BJ (cell line): ENCODE measurements at regions not wholly inside any gene's neighbourhood (a gene's known extent, or its start where the extent isn't known, plus 50 kb on each side); places are given as distances from the start of the nearest gene placed in this dataset.

Experiments
- CTCF ChIA-PET: fragments of 350-600 bp; formaldehyde crosslinking; extraction: SDS; loops from one replicate; lab custom pipeline; 2021; ENCODE audit warnings: antibody characterized with exemption, inconsistent platforms; lab: Yijun Ruan, JAX
- POLR2A ChIA-PET: fragments of 300-600 bp; sonication (Branson Sonifier 250); formaldehyde crosslinking; extraction: SDS; loops from one replicate; lab custom pipeline; 2021; ENCODE audit warnings: antibody characterized with exemption; lab: Charles Lee
- DNase-seq: peaks from one replicate; pipeline ENCODE4 v3.0.0-alpha.2; 2011; ENCODE audit warnings: low read depth
- H3K27me3 ChIP-seq: 2 replicates; pipeline ENCODE4 v1.6.0; 2011; ENCODE audit warnings: low read length; ENCODE audit not compliant: control insufficient read depth, insufficient read depth
- H3K36me3 ChIP-seq: 2 replicates; pipeline ENCODE4 v1.5.1; 2011; ENCODE audit warnings: low read length; ENCODE audit not compliant: control insufficient read depth, insufficient read depth
- H3K4me3 ChIP-seq: 2 replicates; pipeline ENCODE4 v1.5.1; 2011; ENCODE audit warnings: low read depth, mild to moderate bottlenecking, control low read depth, low read length
- TF ChIP-seq, protein P1 (sequence below): IDR thresholded peaks from 2 replicates; pipeline ENCODE4 v1.5.1; 2011; ENCODE audit warnings: low read depth, mild to moderate bottlenecking, control low read depth, inconsistent platforms, low read length, moderate library complexity; ENCODE audit not compliant: insufficient read depth

DNA sequence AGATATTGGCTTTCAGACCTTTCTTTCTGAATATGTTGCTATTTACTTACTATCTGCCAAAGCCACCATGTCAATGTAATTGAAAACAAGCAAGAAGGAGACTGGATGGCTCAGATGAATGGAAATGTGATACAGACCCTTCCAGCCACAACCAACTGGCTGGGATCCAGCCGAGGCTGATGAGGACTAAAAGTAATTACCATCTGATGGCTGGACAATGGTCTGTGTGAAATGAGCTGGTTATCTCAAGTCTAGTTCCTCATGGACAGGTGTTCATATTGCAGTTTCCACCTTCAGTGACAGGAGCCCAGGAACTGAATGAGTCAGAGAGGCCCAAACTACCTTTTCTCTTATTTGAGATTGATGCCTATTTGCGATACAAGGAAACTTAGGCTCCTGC is 267.5 kb downstream of the GATA3 start:
- POLR2A ChIA-PET, result no interaction called here
- no peak for DNase-seq
- CTCF ChIA-PET, result no interaction called here
- Histone ChIP-seq H3K36me3 (no peaks in the 10 kb centered on the region), H3K27me3 (no peaks in the 10 kb centered on the region), H3K4me3 (no peak overlapping the region)
- TF ChIP-seq, protein P1, sequence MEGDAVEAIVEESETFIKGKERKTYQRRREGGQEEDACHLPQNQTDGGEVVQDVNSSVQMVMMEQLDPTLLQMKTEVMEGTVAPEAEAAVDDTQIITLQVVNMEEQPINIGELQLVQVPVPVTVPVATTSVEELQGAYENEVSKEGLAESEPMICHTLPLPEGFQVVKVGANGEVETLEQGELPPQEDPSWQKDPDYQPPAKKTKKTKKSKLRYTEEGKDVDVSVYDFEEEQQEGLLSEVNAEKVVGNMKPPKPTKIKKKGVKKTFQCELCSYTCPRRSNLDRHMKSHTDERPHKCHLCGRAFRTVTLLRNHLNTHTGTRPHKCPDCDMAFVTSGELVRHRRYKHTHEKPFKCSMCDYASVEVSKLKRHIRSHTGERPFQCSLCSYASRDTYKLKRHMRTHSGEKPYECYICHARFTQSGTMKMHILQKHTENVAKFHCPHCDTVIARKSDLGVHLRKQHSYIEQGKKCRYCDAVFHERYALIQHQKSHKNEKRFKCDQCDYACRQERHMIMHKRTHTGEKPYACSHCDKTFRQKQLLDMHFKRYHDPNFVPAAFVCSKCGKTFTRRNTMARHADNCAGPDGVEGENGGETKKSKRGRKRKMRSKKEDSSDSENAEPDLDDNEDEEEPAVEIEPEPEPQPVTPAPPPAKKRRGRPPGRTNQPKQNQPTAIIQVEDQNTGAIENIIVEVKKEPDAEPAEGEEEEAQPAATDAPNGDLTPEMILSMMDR, result no peak

DNA sequence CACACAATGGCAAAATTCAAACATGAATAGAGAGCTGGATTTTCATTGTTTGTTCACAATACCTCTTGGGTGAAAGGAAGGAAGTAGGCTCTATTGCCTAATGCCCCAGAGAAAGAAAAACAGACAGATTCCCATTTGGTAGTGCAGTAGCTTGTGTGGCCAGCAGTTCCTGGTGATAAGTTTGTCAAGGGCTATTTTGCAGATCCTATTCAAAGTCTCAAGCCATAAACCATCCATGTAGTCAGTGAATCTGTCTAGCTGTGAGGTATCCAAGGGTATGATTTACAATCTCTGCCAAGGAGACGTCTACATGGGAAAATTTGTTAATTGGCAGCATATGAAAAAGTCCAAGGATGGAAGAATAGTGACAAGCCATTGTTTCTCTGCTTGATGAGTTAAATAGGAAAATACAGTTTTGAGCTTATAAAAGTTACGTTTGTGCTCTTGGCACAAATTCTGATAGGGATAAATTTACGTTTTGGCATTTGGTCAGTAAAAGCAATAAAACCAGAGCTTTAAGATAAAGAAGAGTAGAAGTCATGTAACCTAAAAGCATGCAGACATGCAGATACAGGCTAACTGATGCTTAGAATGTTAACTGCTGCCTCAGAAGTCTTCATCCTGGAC is 269.1 kb downstream of the GATA3 start:
- Histone ChIP-seq H3K27me3 (no peaks in the 10 kb centered on the region), H3K36me3 (no peaks in the 10 kb centered on the region), H3K4me3 (no peak overlapping the region)
- no peak for DNase-seq
- ChIA-PET CTCF (no interaction called here), POLR2A (no interaction called here)
- TF ChIP-seq, protein P1, result no peak

DNA sequence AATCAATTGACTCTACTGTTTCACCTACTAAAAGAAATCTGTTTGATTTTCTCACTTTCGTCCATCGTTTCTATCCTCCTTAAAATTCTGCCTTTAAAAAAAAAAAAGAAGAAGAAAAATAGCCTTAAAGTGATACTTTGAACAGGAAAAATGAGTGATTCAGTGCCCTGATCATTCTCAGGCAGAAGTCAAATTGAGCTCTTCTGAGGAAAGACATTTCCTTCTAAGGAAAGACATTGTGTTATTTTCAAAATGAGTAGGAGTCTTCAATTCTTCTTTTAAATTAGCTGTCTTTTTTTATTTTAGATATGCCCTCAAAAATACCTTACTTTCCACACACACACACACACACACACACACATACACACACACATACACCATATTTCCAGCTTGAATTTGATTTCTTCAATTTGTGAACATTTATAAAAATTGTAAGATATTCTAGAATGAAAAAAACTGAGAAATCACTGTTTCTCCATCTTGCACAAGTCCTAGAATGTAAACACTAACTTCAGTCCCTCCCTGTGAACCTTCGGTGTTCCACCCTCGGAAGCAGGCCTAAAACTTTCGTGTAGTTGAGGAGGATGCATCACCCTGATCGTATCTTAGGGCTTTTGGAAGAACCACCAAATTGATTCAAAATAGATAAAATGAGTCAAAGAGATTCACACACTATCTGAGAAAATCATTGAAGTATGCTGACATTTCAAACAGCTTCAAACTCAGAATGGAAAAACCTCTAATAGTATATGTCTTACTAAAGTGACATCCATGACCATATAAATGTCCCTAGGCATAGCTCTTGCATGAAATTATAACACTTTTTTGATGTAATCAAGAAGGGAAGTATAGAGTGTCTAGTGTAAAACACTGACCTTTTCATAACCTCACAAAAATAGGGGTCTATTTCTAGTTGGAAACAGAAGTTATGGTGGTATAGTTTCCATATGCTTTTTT is 270.8 kb downstream of the GATA3 start:
- POLR2A ChIA-PET, result no interaction called here
- no peaks in the 10 kb centered on the region for H3K36me3 ChIP-seq
- no peaks in the 10 kb centered on the region for H3K27me3 ChIP-seq
- DNase-seq, result no peak
- CTCF ChIA-PET, result interaction anchor here (0.7 kb wide), 1 partner anchor 34 kb away, joined by 3 read pairs; no protein-coding TSS in a partner anchor
- H3K4me3 ChIP-seq, result no peak overlapping the region
- TF ChIP-seq, protein P1, result no peak

DNA sequence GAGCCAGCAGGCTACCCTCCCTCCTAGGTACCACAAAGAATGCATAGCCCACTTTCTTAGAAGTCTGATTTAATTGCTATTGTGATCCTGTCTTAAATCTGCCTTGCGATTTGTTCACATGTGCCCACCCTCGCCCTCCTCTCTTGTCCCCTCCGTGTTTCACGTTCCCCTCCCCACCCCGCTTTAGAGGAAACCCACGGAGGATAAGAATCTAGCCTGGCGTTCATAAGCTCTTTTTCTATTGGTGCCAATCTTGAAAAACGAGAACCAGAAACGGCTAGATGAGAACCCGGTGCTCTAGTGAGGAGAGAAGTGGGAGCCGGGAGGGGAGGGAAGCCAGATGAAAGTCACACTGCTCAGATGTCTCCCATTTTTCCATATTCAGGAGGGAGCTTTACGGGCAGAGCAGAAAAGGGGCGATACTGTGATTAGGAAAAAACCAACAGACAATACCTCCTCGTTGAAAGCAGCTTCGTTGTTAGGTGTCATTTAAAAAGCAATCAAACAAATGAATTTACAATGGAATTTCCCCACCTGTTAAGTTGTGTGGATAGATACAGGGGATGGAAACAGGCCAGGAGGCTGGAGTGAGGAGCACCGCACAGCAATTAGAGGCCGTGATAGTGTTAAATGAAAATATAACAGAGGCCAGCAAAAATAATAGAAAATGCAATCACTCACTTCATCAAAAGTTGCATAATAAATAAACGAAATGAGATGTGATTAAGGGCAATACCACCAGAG is 272.1 kb downstream of the GATA3 start:
- ChIA-PET POLR2A (no interaction called here), CTCF (no interaction called here)
- H3K36me3 ChIP-seq, result no peaks in the 10 kb centered on the region
- TF ChIP-seq, protein P1, result no peak
- no peaks in the 10 kb centered on the region for H3K27me3 ChIP-seq
- DNase-seq, result no peak
- no peak overlapping the region for H3K4me3 ChIP-seq

DNA sequence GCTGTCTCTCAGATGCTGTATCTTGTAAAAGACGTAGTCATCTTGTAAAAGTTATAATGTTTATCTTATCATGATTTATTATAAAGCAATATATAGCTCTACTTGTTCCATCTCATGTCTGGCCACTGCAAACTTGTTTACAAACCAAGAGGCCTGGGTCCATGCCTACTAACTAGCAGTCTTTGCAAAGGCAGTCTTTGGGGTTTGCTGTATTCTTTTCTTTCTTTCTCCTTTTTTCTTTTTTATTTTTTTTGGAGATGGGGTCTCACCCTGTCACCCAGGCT is 272.6 kb downstream of the GATA3 start:
- CTCF ChIA-PET, result no interaction called here
- no peak for DNase-seq
- POLR2A ChIA-PET, result no interaction called here
- Histone ChIP-seq H3K36me3 (no peaks in the 10 kb centered on the region), H3K4me3 (no peak overlapping the region), H3K27me3 (no peaks in the 10 kb centered on the region)
- TF ChIP-seq, protein P1, result no peak
